HG02938 (cell line): ENCODE measurements at regions not wholly inside any gene's neighbourhood (a gene's known extent, or its start where the extent isn't known, plus 50 kb on each side); places are given as distances from the start of the nearest gene placed in this dataset.
"Not testable (repeated sequence)": the region's sequence is repeated elsewhere in the genome, so short reads cannot be mapped to it uniquely, and the experiment has no call there.

Source experiments
- ATAC-seq: cut with Tn5 transposase; IDR thresholded peaks from one replicate; pipeline ENCODE4 v1.9.1; 2021; ENCODE audit warnings: mild to moderate bottlenecking, moderate library complexity; ENCODE audit not compliant: unreplicated experiment

DNA sequence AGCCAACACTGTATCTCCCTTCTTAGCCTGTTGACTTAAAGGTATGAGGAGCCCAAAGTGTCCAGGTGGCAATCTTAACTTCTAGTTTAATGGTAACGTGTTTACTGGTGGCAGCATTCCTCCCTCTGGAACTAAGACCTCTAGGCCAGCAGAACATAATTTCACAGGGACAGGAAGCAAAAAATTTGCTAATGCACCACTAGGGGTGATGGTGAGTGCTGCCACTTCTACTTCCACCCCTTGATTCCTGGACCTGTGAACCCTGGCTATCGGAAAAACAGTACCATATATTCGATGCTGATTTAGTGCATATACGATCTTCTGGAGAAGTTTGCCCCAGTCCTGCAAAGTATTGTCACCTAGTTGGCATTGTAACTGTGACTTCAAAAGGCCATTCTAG, 743.2 kb upstream of the RGMB start:
- ATAC-seq = not testable (repeated sequence)

GRCh38 chr5:98031036-98031435, 742.4 kb upstream of the RGMB start:
- not testable (repeated sequence) for ATAC-seq

- no peak for ATAC-seq
Observed at GRCh38 chr5:98031496-98031895, 742.0 kb upstream of the RGMB start.

GRCh38 chr5:98031926-98032325, 741.5 kb upstream of the RGMB start:
- no peak for ATAC-seq

- no peak for ATAC-seq
Observed at GRCh38 chr5:98041661-98042060, 731.8 kb upstream of the RGMB start.

DNA sequence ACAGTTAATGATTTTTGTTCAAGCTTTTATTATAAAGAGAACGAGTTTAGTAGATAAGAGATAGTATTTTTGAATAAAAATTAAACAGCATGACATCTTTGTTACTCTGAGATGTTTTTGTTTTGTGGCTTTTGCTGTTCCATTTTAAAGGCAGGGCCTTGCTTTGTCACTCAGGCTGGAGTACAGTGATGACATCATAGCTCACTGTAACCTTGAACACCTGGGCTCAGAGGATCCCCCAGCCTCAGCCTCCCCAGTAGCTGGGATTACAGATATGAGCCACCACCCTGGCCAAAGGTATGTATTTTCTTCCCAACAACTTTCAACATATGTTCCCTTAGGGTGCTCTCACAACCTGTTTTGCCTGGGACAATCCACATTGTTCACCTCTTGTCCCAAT, 730.9 kb upstream of the RGMB start:
- no peak for ATAC-seq

GRCh38 chr5:98042961-98043360, 730.5 kb upstream of the RGMB start:
- no peak for ATAC-seq

- ATAC-seq = no peak
Observed at GRCh38 chr5:98050583-98050982, 722.9 kb upstream of the RGMB start.

DNA sequence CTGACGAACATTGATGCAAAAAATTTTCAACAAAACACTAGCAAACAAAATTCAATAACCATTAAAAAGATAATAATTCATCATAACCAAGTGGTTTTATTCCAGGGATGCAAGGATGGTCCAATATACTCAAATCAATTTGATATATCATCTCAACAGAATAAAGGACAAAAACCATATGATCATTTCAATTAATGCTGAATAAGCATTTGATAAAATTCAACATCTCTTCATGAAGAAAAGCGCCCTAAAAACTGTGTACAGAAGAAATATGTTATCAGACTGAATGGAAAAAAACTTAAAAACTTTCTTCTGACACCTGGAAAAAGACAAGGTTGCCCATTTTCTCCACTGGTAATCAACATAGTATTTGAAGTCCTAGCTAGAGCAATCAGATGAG, 720.3 kb upstream of the RGMB start:
- no peak for ATAC-seq

DNA sequence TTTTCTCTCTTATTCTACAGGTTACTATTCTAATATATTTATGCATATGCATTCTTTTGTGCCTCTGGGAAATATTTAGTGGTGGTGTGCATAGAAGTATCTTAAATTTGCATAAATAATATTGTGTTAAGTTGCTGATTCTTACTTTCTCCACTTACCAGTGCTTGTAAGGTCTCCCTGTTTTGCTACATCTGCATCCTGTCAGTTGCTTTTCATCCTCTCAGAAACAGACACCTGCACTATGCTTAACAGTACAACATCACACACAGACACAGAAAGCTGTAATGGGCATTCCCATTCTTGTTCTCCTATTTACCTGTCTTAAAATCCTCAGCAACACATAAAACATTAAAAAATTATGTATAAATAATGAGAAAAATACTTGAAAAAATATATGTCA, 713.3 kb upstream of the RGMB start:
- no peak for ATAC-seq

DNA sequence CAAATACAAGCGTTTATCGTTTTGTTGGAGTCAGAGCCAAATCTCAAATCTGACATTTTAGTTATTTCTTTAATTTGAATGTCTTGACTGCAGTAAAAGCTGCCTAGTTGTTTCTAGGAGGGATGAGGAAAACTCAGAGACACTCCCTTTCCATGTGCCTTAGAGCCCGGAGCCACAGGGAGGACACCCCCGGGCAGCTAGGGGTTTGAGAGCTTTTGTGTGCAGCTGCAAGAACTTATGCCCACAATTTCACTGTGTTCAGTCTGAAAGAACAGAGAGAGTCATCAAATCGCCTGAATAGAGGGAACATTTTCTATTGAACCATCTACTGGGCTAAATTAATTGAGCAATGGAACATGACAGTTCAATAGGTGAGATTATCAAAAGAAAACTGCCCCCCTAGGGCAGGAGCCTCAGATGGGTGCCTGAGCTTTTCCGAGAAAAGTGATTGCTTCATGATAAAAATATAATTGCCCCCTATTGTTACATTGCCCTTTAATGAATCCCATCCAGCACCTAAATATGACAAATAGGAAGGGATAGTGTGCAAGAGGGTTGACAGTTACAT, 709.3 kb upstream of the RGMB start:
- no peak for ATAC-seq

GRCh38 chr5:98065261-98065909, 708.1 kb upstream of the RGMB start:
- ATAC-seq = no peak

DNA sequence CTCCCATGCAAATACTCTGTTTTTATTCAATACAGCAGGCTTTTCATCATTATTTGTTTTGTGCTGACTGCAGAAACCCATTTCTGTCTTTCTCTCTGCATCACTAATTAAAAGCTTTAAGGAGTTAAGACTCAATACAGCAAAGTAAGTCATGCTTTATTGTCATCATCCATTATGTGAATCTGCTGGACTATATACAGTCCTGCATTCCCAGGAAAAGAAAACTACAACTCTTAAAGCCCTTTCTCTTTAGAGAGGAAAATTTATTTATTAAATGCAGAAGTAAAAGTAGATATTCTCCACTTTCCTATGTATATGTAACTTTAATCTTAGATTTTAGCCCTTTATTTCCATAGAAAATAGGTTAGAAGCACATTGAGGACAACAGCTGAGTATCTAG, 706.6 kb upstream of the RGMB start:
- ATAC-seq = no peak

GRCh38 chr5:98069876-98070512, 703.5 kb upstream of the RGMB start:
- peak; percentile 79 for ATAC-seq

DNA sequence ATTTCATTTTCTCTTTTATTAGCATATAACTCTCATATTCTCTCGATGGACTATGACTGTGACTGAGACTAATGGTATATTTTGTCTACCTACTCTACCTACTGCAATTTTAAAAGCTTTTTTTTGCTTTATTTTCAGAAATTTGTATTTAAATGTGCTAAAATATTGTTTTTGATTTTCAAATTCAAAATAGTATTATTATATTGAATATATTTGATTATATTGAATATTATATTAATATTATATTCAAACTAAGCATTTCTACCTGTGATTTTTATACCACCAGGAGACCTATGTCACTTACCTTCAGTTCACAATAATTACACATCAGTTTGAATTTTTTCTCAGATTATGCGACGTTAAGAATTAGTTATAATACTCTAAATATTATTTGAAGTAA, 700.5 kb upstream of the RGMB start:
- no peak for ATAC-seq

GRCh38 chr5:98076501-98076900, 697.0 kb upstream of the RGMB start:
- ATAC-seq = no peak

GRCh38 chr5:98085593-98085992, 687.9 kb upstream of the RGMB start:
- peak; percentile 88 for ATAC-seq

DNA sequence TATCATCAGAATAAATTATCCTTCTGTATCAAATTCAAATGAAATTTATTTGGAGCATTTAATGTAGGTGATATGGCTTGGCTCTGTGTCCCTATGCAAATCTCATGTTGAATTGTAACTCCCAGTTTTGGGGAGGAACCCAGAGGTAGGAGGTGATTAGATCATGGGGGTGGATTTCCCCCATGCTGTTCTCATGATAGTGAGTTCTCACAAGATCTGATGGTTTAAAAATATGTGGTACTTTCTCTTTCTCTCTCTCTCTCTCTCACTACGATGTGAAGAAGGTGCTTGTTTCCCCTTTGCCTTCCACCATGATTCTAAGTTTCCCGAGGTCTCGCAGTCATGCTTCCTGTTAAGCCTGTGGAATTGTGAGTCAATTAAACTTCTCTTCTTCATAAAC, 678.4 kb upstream of the RGMB start:
- no peak for ATAC-seq

DNA sequence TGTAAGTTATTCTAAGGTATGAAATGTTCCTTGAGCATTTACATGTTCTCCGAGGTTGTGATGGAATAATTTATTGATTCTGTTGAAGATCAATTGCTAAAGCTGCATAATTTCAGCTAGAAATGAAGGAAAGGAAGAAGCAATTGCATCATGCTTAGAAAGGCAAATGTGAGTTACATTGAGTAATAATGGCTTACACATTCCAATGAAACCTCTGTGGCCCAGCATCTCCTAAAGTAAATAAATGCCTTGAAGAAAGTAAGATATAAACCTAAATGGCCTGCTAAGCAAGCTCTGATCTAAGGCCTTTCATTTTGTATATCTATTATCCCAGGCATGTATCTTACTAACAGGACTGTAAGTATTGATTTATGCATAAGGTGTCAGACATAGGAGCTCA, 677.3 kb upstream of the RGMB start:
- ATAC-seq = no peak

- no peak for ATAC-seq
Observed at GRCh38 chr5:98099448-98100105, 673.9 kb upstream of the RGMB start.

DNA sequence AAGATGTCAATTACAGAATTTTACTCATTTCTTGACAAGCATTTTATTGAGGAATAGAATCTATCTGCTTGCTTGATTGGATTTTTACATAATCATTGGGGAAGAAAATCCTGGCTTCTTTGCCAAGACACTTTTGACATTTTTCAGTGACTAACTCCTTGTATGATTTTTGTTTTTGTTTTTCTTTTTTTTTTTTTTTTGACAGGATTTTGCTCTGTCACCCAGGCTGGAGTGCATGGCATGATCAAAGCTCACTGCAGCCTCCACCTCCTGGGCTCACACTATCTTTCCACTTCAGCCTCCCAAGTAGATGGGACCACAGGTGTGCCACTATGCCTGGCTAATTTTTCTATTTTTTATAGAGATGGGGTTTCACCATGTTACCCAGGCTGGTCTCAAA, 672.3 kb upstream of the RGMB start:
- ATAC-seq = no peak

DNA sequence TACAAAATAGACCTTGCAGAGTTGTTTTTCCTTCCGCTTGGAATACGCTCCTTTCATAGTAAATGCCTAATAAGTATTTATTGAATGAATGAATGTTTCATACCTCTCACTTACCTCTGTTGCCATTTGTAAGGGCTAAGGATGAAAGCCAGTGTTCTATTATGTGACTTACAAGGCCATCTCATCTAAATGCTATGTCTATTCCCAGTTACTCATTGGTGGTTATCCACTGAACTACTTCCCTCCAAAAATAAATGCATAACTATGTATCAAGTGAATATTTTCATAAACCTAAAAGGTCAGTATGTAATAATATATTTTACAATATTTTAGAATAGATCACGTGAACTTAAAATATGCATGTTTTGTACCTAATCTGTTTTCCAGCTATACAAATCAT, 670.5 kb upstream of the RGMB start:
- no peak for ATAC-seq
